H1 (cell line): ENCODE measurements at regions not wholly inside any gene's neighbourhood (a gene's known extent, or its start where the extent isn't known, plus 50 kb on each side); places are given as distances from the start of the nearest gene placed in this dataset.

Experiments used
- BCL11A ChIP-seq, 2 experiments: IDR thresholded peaks; one replicate each; pipeline ENCODE4 v1.6.1; 2011; ENCODE audit warnings: low read depth in 2 of 2, low read length in 2 of 2, mild to moderate bottlenecking in 2 of 2
- CHD1 ChIP-seq: IDR thresholded peaks from 2 replicates; pipeline ENCODE4 v1.6.1; 2012; ENCODE audit warnings: low read depth, low read length, improper control_type of control experiment
- CHD2 ChIP-seq: IDR thresholded peaks from 2 replicates; pipeline ENCODE4 v1.6.1; 2012; ENCODE audit warnings: low read length, improper control_type of control experiment
- EGR1 ChIP-seq: IDR thresholded peaks from 2 replicates; pipeline ENCODE4 v1.6.1; 2011; ENCODE audit warnings: low read depth, low read length, borderline replicate concordance
- FOSL1 ChIP-seq: IDR thresholded peaks from 2 replicates; pipeline ENCODE4 v1.6.1; 2011; ENCODE audit warnings: mild to moderate bottlenecking, low read depth, low read length, moderate library complexity; ENCODE audit not compliant: insufficient read depth
- GABPA ChIP-seq: IDR thresholded peaks from 2 replicates; pipeline ENCODE4 v1.6.1; 2011; ENCODE audit warnings: mild to moderate bottlenecking, low read length, moderate library complexity, borderline replicate concordance; ENCODE audit not compliant: insufficient read depth
- HDAC6 ChIP-seq: IDR thresholded peaks from one replicate; pipeline ENCODE4 v1.7.1; 2012; ENCODE audit warnings: low read depth, mild to moderate bottlenecking, inconsistent platforms, low read length, moderate library complexity
- MAFK ChIP-seq: IDR thresholded peaks from 2 replicates; pipeline ENCODE4 v1.6.1; 2012; ENCODE audit warnings: low read depth, mild to moderate bottlenecking, improper control_type of control experiment, low read length
- NANOG ChIP-seq: IDR thresholded peaks from 2 replicates; pipeline ENCODE4 v1.6.1; 2011; ENCODE audit warnings: low read length, low read depth, mild to moderate bottlenecking, inconsistent platforms; ENCODE audit not compliant: insufficient read depth, poor library complexity, severe bottlenecking
- POLR2AphosphoS5 ChIP-seq: IDR thresholded peaks from 2 replicates; pipeline ENCODE4 v1.6.1; 2011; ENCODE audit warnings: low read depth, low read length
- POU5F1 ChIP-seq: IDR thresholded peaks from 2 replicates; pipeline ENCODE4 v1.6.1; 2011; ENCODE audit warnings: low read depth, mild to moderate bottlenecking, low read length, moderate library complexity
- SAP30 ChIP-seq: fragments of 300-600 bp; sonication (generic); IDR thresholded peaks from 2 replicates; pipeline ENCODE4 v1.7.1; 2012; ENCODE audit warnings: low read length, moderate library complexity, mild to moderate bottlenecking, inconsistent platforms; ENCODE audit not compliant: insufficient read depth, insufficient replicate concordance
- SIN3A ChIP-seq, 2 experiments: IDR thresholded peaks in 1 of 2; conservative IDR thresholded peaks in 1 of 2; 2 replicates each; pipeline ENCODE4 v1.6.1; 2011 to 2012; ENCODE audit warnings: low read length in 2 of 2, improper control_type of control experiment in 1 of 2, low read depth in 1 of 2, mild to moderate bottlenecking in 1 of 2
- SIRT6 ChIP-seq: IDR thresholded peaks from one replicate; pipeline ENCODE4 v1.7.1; 2012; ENCODE audit warnings: low read length, inconsistent platforms
- SP1 ChIP-seq: IDR thresholded peaks from 2 replicates; pipeline ENCODE4 v1.6.1; 2011; ENCODE audit warnings: low read depth, low read length
- SP2 ChIP-seq: IDR thresholded peaks from 2 replicates; pipeline ENCODE4 v1.6.1; 2012; ENCODE audit warnings: mild to moderate bottlenecking, low read length, inconsistent platforms
- SRF ChIP-seq: IDR thresholded peaks from 2 replicates; pipeline ENCODE4 v1.6.1; 2011; ENCODE audit warnings: mild to moderate bottlenecking, low read depth, low read length, moderate library complexity
- TAF1 ChIP-seq: IDR thresholded peaks from 2 replicates; pipeline ENCODE4 v1.6.1; 2011; ENCODE audit warnings: mild to moderate bottlenecking, low read depth, low read length
- TAF7 ChIP-seq: optimal IDR thresholded peaks from 2 replicates; pipeline ENCODE3; 2011; ENCODE audit warnings: low read depth, mild to moderate bottlenecking, inconsistent platforms, low read length, moderate library complexity, borderline replicate concordance
- TEAD4 ChIP-seq: IDR thresholded peaks from 2 replicates; pipeline ENCODE4 v1.6.1; 2012; ENCODE audit warnings: low read depth, low read length, inconsistent platforms, mixed read lengths
- YY1 ChIP-seq: IDR thresholded peaks from 2 replicates; pipeline ENCODE4 v1.6.1; 2011; ENCODE audit warnings: low read depth, mild to moderate bottlenecking, low read length

DNA sequence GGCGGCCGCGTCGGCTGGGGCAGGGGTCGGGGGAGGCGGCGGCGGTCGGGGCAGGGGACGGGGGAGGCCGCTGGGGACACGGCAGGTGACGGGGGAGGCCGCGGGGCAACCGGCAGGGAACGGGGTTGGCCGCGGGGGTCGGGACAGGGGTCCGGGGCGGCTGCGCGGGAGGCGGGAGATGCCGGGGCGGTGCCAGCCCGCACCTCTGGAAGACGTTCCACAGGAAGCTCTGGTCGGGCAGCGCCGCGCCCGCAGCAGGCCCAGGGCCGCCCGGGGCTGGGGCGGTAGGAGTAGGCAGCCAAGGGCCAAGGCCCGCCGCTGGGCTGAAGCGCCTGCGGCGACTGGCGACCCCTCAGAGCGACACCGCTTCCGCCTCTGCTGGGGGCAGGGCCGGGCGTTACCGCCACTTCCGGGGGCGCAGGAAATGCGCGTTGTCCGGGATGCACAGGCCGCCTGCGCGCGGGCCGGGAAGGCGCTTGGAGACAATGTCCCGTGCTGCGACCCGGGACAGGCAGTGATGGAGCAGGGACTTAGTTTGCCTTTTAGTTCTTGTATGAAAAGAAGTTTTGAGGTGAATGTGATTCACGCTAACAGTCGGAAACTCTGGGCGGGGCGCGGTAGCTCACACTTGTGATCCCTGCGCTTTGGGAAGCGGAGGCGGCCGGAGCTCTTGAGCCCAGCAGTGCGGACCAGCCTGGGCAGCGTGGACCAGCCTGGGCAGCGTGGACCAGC, 110.0 kb upstream of the LPCAT1 start (continued):
- peak; percentile 90 for TF ChIP-seq GABPA
- TF ChIP-seq TEAD4 = no peak
- TF ChIP-seq FOSL1 = no peak
- no peak for TF ChIP-seq SP2
- TF ChIP-seq BCL11A (IDR thresholded peaks at IDR 0.05; ENCODE audit: low read depth in 2 of 2, low read length in 2 of 2) = no peak
- no peak for TF ChIP-seq SP1
- TF ChIP-seq POU5F1 = no peak
- TF ChIP-seq CHD2 = no peak
- no peak for TF ChIP-seq MAFK
- no peak for TF ChIP-seq CHD1
- peak; percentile 73 for TF ChIP-seq TAF1
- peak; percentile 59 for TF ChIP-seq NANOG
- peak; percentile 50 for TF ChIP-seq TAF7
- no peak for TF ChIP-seq SIRT6
- TF ChIP-seq HDAC6 = no peak
- peak; percentile 51; the same call in 1 of the 2 replicates for TF ChIP-seq YY1
- peak; percentile 75 for TF ChIP-seq POLR2AphosphoS5
- peak; percentile 44 to 76; a peak in 2 of 4 replicates for TF ChIP-seq SIN3A (conservative IDR thresholded peaks at IDR 0.05 in 1 of 2, IDR thresholded peaks at IDR 0.05 in 1 of 2; ENCODE audit: low read depth in 1 of 2, low read length in 2 of 2)
- TF ChIP-seq SRF = no peak
- TF ChIP-seq SAP30 = no peak
- peak; percentile 95 for TF ChIP-seq EGR1
- TF ChIP-seq, all 59 proteins: peak for 21
